HEK293T (cell line): ENCODE measurements at regions not wholly inside any gene's neighbourhood (a gene's known extent, or its start where the extent isn't known, plus 50 kb on each side); places are given as distances from the start of the nearest gene placed in this dataset.

Experiments used
- CTCF ChIA-PET: fragments of 350-600 bp; formaldehyde crosslinking; extraction: SDS; loops from one replicate; lab custom pipeline; 2021; ENCODE audit warnings: antibody characterized with exemption, inconsistent platforms; lab: Yijun Ruan, JAX
- POLR2A ChIA-PET: fragments of 350-600 bp; formaldehyde crosslinking; extraction: SDS; loops from one replicate; lab custom pipeline; 2020; ENCODE audit warnings: antibody characterized with exemption, inconsistent platforms; lab: Yijun Ruan, JAX
- DNase-seq: peaks from one replicate; pipeline ENCODE4 v3.0.0; 2012; ENCODE audit warnings: mixed read lengths; ENCODE audit errors: extremely low spot score
- ARNT ChIP-seq: fragments of 450-650 bp; IDR thresholded peaks from 2 replicates; pipeline ENCODE4 v1.6.1; 2017; ENCODE audit warnings: mild to moderate bottlenecking
- BHLHE40 ChIP-seq: fragments of 450-650 bp; IDR thresholded peaks from 2 replicates; pipeline ENCODE4 v1.6.1; 2016; ENCODE audit warnings: mild to moderate bottlenecking, moderate library complexity, borderline replicate concordance
- CTBP1 ChIP-seq: fragments of 450-650 bp; IDR thresholded peaks from 2 replicates; pipeline ENCODE4 v1.6.1; 2016; ENCODE audit warnings: borderline replicate concordance
- ELF4 ChIP-seq: fragments of 450-650 bp; IDR thresholded peaks from 2 replicates; pipeline ENCODE4 v1.6.1; 2017; ENCODE audit warnings: antibody characterized with exemption
- FOXA1 ChIP-seq: fragments of 450-650 bp; IDR thresholded peaks from 2 replicates; pipeline ENCODE4 v1.6.1; 2016; ENCODE audit warnings: mild to moderate bottlenecking
- FOXK2 ChIP-seq: fragments of 450-650 bp; IDR thresholded peaks from 2 replicates; pipeline ENCODE4 v1.6.1; 2016; ENCODE audit warnings: mild to moderate bottlenecking
- FOXM1 ChIP-seq: fragments of 450-650 bp; IDR thresholded peaks from 2 replicates; pipeline ENCODE4 v1.6.1; 2017; ENCODE audit warnings: mild to moderate bottlenecking, borderline replicate concordance
- HDGF ChIP-seq: fragments of 450-650 bp; IDR thresholded peaks from 2 replicates; pipeline ENCODE4 v1.6.1; 2017; ENCODE audit warnings: antibody characterized with exemption, borderline replicate concordance
- L3MBTL2 ChIP-seq: fragments of 450-650 bp; conservative IDR thresholded peaks from 2 replicates; pipeline ENCODE4 v1.6.1; 2016; ENCODE audit warnings: mild to moderate bottlenecking
- LEF1 ChIP-seq: fragments of 450-650 bp; IDR thresholded peaks from 2 replicates; pipeline ENCODE4 v1.6.1; 2017; ENCODE audit warnings: mild to moderate bottlenecking, borderline replicate concordance
- NFRKB ChIP-seq: fragments of 450-650 bp; IDR thresholded peaks from 2 replicates; pipeline ENCODE4 v1.6.1; 2016; ENCODE audit warnings: mild to moderate bottlenecking, moderate library complexity
- SP1 ChIP-seq: fragments of 450-650 bp; IDR thresholded peaks from 2 replicates; pipeline ENCODE4 v1.6.1; 2017
- SUZ12 ChIP-seq: fragments of 450-650 bp; IDR thresholded peaks from 2 replicates; pipeline ENCODE4 v1.6.1; 2016; ENCODE audit warnings: mild to moderate bottlenecking
- TARDBP ChIP-seq: fragments of 450-650 bp; IDR thresholded peaks from 2 replicates; pipeline ENCODE4 v1.6.1; 2016
- ZNF384 ChIP-seq: fragments of 450-650 bp; IDR thresholded peaks from 2 replicates; pipeline ENCODE4 v1.6.1; 2016
- TF ChIP-seq, protein P1 (sequence below): fragments of 450-650 bp; IDR thresholded peaks from 2 replicates; pipeline ENCODE4 v1.6.1; 2016

GRCh38 chr2:157191186-157191585 is 66.3 kb upstream of the GALNT5 start:
- no peak for TF ChIP-seq BHLHE40
- no peak for TF ChIP-seq NFRKB
- no peak for TF ChIP-seq HDGF
- no peak for TF ChIP-seq ARNT
- no peak for TF ChIP-seq TARDBP
- no peak for TF ChIP-seq LEF1
- TF ChIP-seq ZNF384 = no peak
- TF ChIP-seq SUZ12 = no peak
- TF ChIP-seq FOXM1 = no peak
- no peak for TF ChIP-seq FOXA1
- TF ChIP-seq FOXK2 = no peak
- no peak for TF ChIP-seq L3MBTL2
- TF ChIP-seq, protein P1, sequence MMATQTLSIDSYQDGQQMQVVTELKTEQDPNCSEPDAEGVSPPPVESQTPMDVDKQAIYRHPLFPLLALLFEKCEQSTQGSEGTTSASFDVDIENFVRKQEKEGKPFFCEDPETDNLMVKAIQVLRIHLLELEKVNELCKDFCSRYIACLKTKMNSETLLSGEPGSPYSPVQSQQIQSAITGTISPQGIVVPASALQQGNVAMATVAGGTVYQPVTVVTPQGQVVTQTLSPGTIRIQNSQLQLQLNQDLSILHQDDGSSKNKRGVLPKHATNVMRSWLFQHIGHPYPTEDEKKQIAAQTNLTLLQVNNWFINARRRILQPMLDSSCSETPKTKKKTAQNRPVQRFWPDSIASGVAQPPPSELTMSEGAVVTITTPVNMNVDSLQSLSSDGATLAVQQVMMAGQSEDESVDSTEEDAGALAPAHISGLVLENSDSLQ = no peak
- no peak for TF ChIP-seq SP1
- CTCF ChIA-PET = no interaction called here

DNA sequence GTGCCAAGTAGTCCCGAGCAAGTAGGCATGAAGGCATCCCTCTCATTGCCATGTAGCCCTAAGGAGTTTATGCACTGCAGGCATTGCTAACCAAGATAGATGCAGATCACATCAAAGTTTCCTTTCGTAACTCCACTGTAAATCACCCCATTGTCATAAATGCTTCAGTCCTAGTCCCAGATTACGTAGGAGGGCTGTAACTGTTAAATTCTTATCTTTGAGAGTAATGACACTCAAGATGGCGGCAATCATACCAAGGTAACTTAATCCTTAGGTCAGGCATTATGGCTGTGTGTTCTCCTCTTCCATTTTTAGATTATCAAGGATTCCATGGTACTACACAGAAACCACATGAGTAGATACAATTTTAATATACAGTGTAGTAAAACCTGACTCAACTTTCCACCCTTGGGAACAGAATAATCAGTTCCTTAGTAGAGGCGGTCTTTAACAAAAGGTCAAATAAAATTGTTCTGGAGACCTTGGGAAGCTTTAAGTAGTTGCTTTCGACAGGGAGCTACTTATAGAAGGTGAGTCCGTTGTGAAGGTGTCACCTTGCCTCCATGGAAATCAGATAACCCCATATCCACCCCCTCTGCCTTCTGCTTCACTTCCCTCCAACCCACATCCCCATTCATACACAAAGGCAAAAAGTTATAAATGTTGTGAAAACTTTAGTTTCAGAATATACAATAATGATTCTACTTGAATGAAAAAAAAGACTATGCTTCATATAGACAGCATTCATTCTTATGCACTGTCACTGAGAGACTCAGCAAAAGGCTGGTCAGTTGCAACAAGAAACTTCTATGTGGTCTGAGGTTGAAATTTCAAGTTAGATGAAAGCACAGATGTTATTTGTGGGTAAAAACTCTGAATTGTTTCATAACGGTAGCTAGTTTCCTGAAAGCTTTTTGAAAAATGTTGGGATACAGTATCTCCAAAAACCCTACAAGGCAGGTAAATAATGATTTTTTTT is 64.8 kb upstream of the GALNT5 start:
- TF ChIP-seq ELF4 = no peak
- no peak for TF ChIP-seq SP1
- ChIA-PET CTCF (interaction anchor here (0.6 to 1.6 kb wide), 3 partner anchors 12 to 1816 kb away, joined by 3 read pairs; no protein-coding TSS in a partner anchor), POLR2A (no interaction called here)
- no peak for DNase-seq

More at GRCh38 chr2:157191186-157191585, 66.3 kb upstream of the GALNT5 start:
- DNase-seq = no peak
- POLR2A ChIA-PET = no interaction called here

- no peak for TF ChIP-seq SUZ12
- TF ChIP-seq SP1 = no peak
- no peak for TF ChIP-seq FOXM1
- TF ChIP-seq ZNF384 = no peak
- TF ChIP-seq ELF4 = no peak
- no peak for TF ChIP-seq BHLHE40
- TF ChIP-seq, protein P1 = no peak
- TF ChIP-seq HDGF = no peak
- TF ChIP-seq L3MBTL2 = no peak
- TF ChIP-seq TARDBP = no peak
- no peak for TF ChIP-seq CTBP1
- TF ChIP-seq FOXA1 = no peak
- TF ChIP-seq ARNT = no peak
- no peak for TF ChIP-seq FOXK2
- TF ChIP-seq LEF1 = no peak
- TF ChIP-seq NFRKB = no peak
- ChIA-PET POLR2A (no interaction called here), CTCF (interaction anchor here (0.6 to 1.6 kb wide), 5 partner anchors 10 to 1816 kb away, joined by 3 to 5 read pairs (median 3); no protein-coding TSS in a partner anchor)
- DNase-seq = no peak
Observed at GRCh38 chr2:157193461-157193860, 64.0 kb upstream of the GALNT5 start.

- POLR2A ChIA-PET = no interaction called here
- TF ChIP-seq FOXM1 (no peak), SUZ12 (no peak), BHLHE40 (no peak), FOXA1 (no peak), TARDBP (no peak), HDGF (no peak), LEF1 (no peak), SP1 (no peak)
- TF ChIP-seq, protein P1 = no peak
- peak; percentile 31 for DNase-seq
- CTCF ChIA-PET = interaction anchor here (0.6 to 0.7 kb wide), 4 partner anchors 10 to 798 kb away, joined by 3 to 5 read pairs (median 4); no protein-coding TSS in a partner anchor
Observed at GRCh38 chr2:157194097-157194688, 63.3 kb upstream of the GALNT5 start.

- no peak for DNase-seq
- no peak for TF ChIP-seq SUZ12
- TF ChIP-seq FOXM1 = no peak
- TF ChIP-seq SP1 = no peak
- no peak for TF ChIP-seq FOXA1
- no peak for TF ChIP-seq CTBP1
- no peak for TF ChIP-seq ARNT
- no peak for TF ChIP-seq LEF1
- TF ChIP-seq L3MBTL2 = no peak
- no peak for TF ChIP-seq BHLHE40
- TF ChIP-seq TARDBP = no peak
- TF ChIP-seq ELF4 = no peak
- TF ChIP-seq ZNF384 = no peak
- no peak for TF ChIP-seq FOXK2
- no peak for TF ChIP-seq NFRKB
- no peak for TF ChIP-seq HDGF
- TF ChIP-seq, protein P1 = no peak
- CTCF ChIA-PET = no interaction called here
- POLR2A ChIA-PET = no interaction called here
Observed at GRCh38 chr2:157194844-157195243, 62.7 kb upstream of the GALNT5 start.
